Upper lobe of right lung (tissue), 1 donor: ENCODE measurements at regions not wholly inside any gene's neighbourhood (a gene's known extent, or its start where the extent isn't known, plus 50 kb on each side); places are given as distances from the start of the nearest gene placed in this dataset.

ENCODE experiments used
- ATAC-seq: fragments of 200-7000 bp; cut with Tn5 transposase; one replicate; pipeline ENCODE4 v1.9.1; 2020; ENCODE audit warnings: mild to moderate bottlenecking, moderate library complexity
- DNase-seq: peaks from one replicate; pipeline ENCODE4 v3.0.0-alpha.2; 2020
- H3K27ac ChIP-seq: fragments of 200-600 bp; one replicate; pipeline ENCODE4 v1.8.0; 2022
- H3K27me3 ChIP-seq: fragments of 200-600 bp; one replicate; pipeline ENCODE4 v1.8.0; 2022; ENCODE audit warnings: mild to moderate bottlenecking
- H3K36me3 ChIP-seq: fragments of 200-600 bp; one replicate; pipeline ENCODE4 v1.8.0; 2022
- H3K4me1 ChIP-seq: fragments of 200-600 bp; one replicate; pipeline ENCODE4 v1.8.0; 2022
- H3K4me3 ChIP-seq: fragments of 200-600 bp; one replicate; pipeline ENCODE4 v1.8.0; 2022; ENCODE audit warnings: mild to moderate bottlenecking
- H3K9me3 ChIP-seq: fragments of 200-600 bp; one replicate; pipeline ENCODE4 v1.8.0; 2022
- CTCF ChIP-seq: fragments of 200-600 bp; IDR thresholded peaks from one replicate; pipeline ENCODE4 v1.8.0; 2022; ENCODE audit warnings: antibody characterized with exemption
- intact Hi-C: fragments of 100-400 bp; cut with DNase I; formaldehyde crosslinking; loops from one replicate; pipeline ENCODE4 v1.11.0; 2022
- donor health status: DM: no; HTN: yes; CAD: no; lungs with severe emphysema.

GRCh38 chr4:36476135-36476534 is 194.7 kb downstream of the DTHD1 start:
- no peak for TF ChIP-seq CTCF
- Histone ChIP-seq H3K27ac (no peak overlapping the region), H3K4me3 (no peak overlapping the region), H3K27me3 (no peaks in the 10 kb centered on the region), H3K4me1 (no peaks in the 10 kb centered on the region), H3K36me3 (no peaks in the 10 kb centered on the region), H3K9me3 (no peaks in the 10 kb centered on the region)
- DNase-seq (no peak), ATAC-seq (no peak)
- intact Hi-C loops: no loop called here

- Histone ChIP-seq H3K9me3 (no peaks in the 10 kb centered on the region), H3K36me3 (no peaks in the 10 kb centered on the region), H3K27me3 (no peaks in the 10 kb centered on the region), H3K4me3 (no peak overlapping the region), H3K27ac (no peak overlapping the region), H3K4me1 (no peaks in the 10 kb centered on the region)
- no peak for TF ChIP-seq CTCF
- DNase-seq (no peak), ATAC-seq (no peak)
- intact Hi-C loops: no loop called here
Observed at GRCh38 chr4:36477861-36478260, 196.4 kb downstream of the DTHD1 start.

GRCh38 chr4:36485885-36486284 is 204.5 kb downstream of the DTHD1 start:
- H3K27me3 ChIP-seq: no peaks in the 10 kb centered on the region
- no peaks in the 10 kb centered on the region for H3K9me3 ChIP-seq
- no peak for TF ChIP-seq CTCF
- ATAC-seq (no peak), DNase-seq (no peak)
- H3K4me3 ChIP-seq: no peak overlapping the region
- H3K36me3 ChIP-seq: no peaks in the 10 kb centered on the region
- no peak overlapping the region for H3K27ac ChIP-seq
- intact Hi-C loops: no loop called here
- H3K4me1 ChIP-seq: no peaks in the 10 kb centered on the region

GRCh38 chr4:36489798-36490197 is 208.4 kb downstream of the DTHD1 start:
- Histone ChIP-seq H3K36me3 (no peaks in the 10 kb centered on the region), H3K27ac (no peak overlapping the region), H3K9me3 (no peaks in the 10 kb centered on the region), H3K4me1 (no peaks in the 10 kb centered on the region), H3K4me3 (no peak overlapping the region), H3K27me3 (no peaks in the 10 kb centered on the region)
- no peak for DNase-seq
- intact Hi-C loops: no loop called here
- TF ChIP-seq CTCF: no peak
- ATAC-seq: no peak

- intact Hi-C loops: no loop called here
- no peaks in the 10 kb centered on the region for H3K27me3 ChIP-seq
- no peaks in the 10 kb centered on the region for H3K36me3 ChIP-seq
- ATAC-seq (no peak), DNase-seq (no peak)
- no peak for TF ChIP-seq CTCF
- H3K27ac ChIP-seq: no peak overlapping the region
- no peaks in the 10 kb centered on the region for H3K9me3 ChIP-seq
- no peak overlapping the region for H3K4me3 ChIP-seq
- H3K4me1 ChIP-seq: no peaks in the 10 kb centered on the region
Observed at GRCh38 chr4:36492041-36492440, 210.6 kb downstream of the DTHD1 start.

GRCh38 chr4:36492590-36492989 is 211.2 kb downstream of the DTHD1 start:
- no peaks in the 10 kb centered on the region for H3K36me3 ChIP-seq
- no peak overlapping the region for H3K4me3 ChIP-seq
- H3K27me3 ChIP-seq: no peaks in the 10 kb centered on the region
- intact Hi-C loops: no loop called here
- no peak for ATAC-seq
- H3K4me1 ChIP-seq: no peaks in the 10 kb centered on the region
- no peak for DNase-seq
- no peak for TF ChIP-seq CTCF
- no peaks in the 10 kb centered on the region for H3K9me3 ChIP-seq
- H3K27ac ChIP-seq: no peak overlapping the region
